Mesendoderm (in vitro differentiated cells): ENCODE measurements at regions not wholly inside any gene's neighbourhood (a gene's known extent, or its start where the extent isn't known, plus 50 kb on each side); places are given as distances from the start of the nearest gene placed in this dataset.
A peak's percentile ranks its signal among the peaks of the same experiment; 100 is the strongest.

Experiments used
- DNase-seq: peaks from one replicate; pipeline ENCODE4 v3.0.0; 2013
- H2AK5ac ChIP-seq: 2 replicates; pipeline ENCODE4 v1.6.1; 2013; ENCODE audit warnings: low read length, inconsistent platforms
- H2BK120ac ChIP-seq: 2 replicates; pipeline ENCODE4 v1.6.1; 2013; ENCODE audit warnings: low read depth, mild to moderate bottlenecking, low read length, moderate library complexity, mixed read lengths
- H2BK15ac ChIP-seq: replicated peaks from 2 replicates; pipeline ENCODE4 v1.6.1; 2013; ENCODE audit warnings: low read depth, mild to moderate bottlenecking, moderate library complexity
- H2BK5ac ChIP-seq: 2 replicates; pipeline ENCODE4 v1.6.1; 2013; ENCODE audit warnings: low read length, inconsistent platforms
- H3K18ac ChIP-seq: 2 replicates; pipeline ENCODE4 v1.6.1; 2013; ENCODE audit warnings: mild to moderate bottlenecking, low read length, mixed read lengths
- H3K23ac ChIP-seq: one replicate; pipeline ENCODE4 v1.6.1; 2013; ENCODE audit warnings: low read length
- H3K27ac ChIP-seq: 2 replicates; pipeline ENCODE4 v1.5.1; 2013; ENCODE audit warnings: low read depth, mild to moderate bottlenecking, inconsistent platforms, low read length, moderate library complexity
- H3K27me3 ChIP-seq: 2 replicates; pipeline ENCODE4 v1.6.1; 2013; ENCODE audit warnings: low read length, control low read depth, mild to moderate bottlenecking, inconsistent platforms; ENCODE audit not compliant: insufficient read depth, poor library complexity
- H3K36me3 ChIP-seq: 2 replicates; pipeline ENCODE4 v1.6.1; 2013; ENCODE audit warnings: low read length, inconsistent platforms; ENCODE audit not compliant: control insufficient read depth, insufficient read depth
- H3K4ac ChIP-seq: one replicate; pipeline ENCODE4 v1.6.1; 2013; ENCODE audit warnings: low read depth, mild to moderate bottlenecking, low read length, moderate library complexity
- H3K4me1 ChIP-seq: 2 replicates; pipeline ENCODE4 v1.6.1; 2013; ENCODE audit warnings: low read depth, low read length, inconsistent platforms; ENCODE audit not compliant: control insufficient read depth
- H3K4me2 ChIP-seq: 2 replicates; pipeline ENCODE4 v1.6.1; 2013; ENCODE audit warnings: low read length
- H3K4me3 ChIP-seq: 2 replicates; pipeline ENCODE4 v1.5.1; 2013; ENCODE audit warnings: mild to moderate bottlenecking, low read length
- H3K56ac ChIP-seq: one replicate; pipeline ENCODE4 v1.6.1; 2013; ENCODE audit warnings: low read length
- H3K79me1 ChIP-seq: 2 replicates; pipeline ENCODE4 v1.6.1; 2013; ENCODE audit warnings: low read length, inconsistent platforms
- H3K79me2 ChIP-seq: 2 replicates; pipeline ENCODE4 v1.6.1; 2013; ENCODE audit warnings: mild to moderate bottlenecking, low read length; ENCODE audit not compliant: control insufficient read depth, insufficient read depth
- H3K9ac ChIP-seq: 2 replicates; pipeline ENCODE4 v1.6.1; 2013; ENCODE audit warnings: low read length, inconsistent platforms
- H4K5ac ChIP-seq: one replicate; pipeline ENCODE4 v1.6.1; 2013; ENCODE audit warnings: low read length
- H4K8ac ChIP-seq: one replicate; pipeline ENCODE4 v1.6.1; 2013; ENCODE audit warnings: low read depth, mild to moderate bottlenecking, control low read depth, low read length, moderate library complexity
- whole genome bisulfite sequencing: extraction: QIAGEN DNeasy Blood & Tissue Kit; methylation state at CpG from one replicate; pipeline ENCODE4 v1.1.7; 2013; ENCODE audit warnings: low lambda C conversion rate, missing lambda C conversion rate; ENCODE audit not compliant: insufficient coverage; ENCODE audit errors: extremely low coverage; 5-methylcytosine and 5-hydroxymethylcytosine counted together

- WGBS, result no CpG with 5 or more reads among the region's 7 CpGs
- no peaks in the 10 kb centered on the region for H3K27me3 ChIP-seq
These were observed 459.7 kb downstream of the RAB28 start for GRCh38 chr4:13024147-13025105.

GRCh38 chr4:13007802-13008470 is 476.2 kb downstream of the RAB28 start:
- no peak overlapping the region for H4K8ac ChIP-seq
- no peak overlapping the region for H3K4me3 ChIP-seq
- H2BK15ac ChIP-seq, result no peak overlapping the region
- no peak overlapping the region for H2BK120ac ChIP-seq
- H3K4me1 ChIP-seq, result no peaks in the 10 kb centered on the region
- H4K5ac ChIP-seq, result no peak overlapping the region
- no peak overlapping the region for H3K4me2 ChIP-seq
- no peak overlapping the region for H3K27ac ChIP-seq
- no peak overlapping the region for H2BK5ac ChIP-seq
- no peak overlapping the region for H2AK5ac ChIP-seq
- H3K27me3 ChIP-seq, result no peaks in the 10 kb centered on the region
- H3K9ac ChIP-seq, result no peak overlapping the region
- no CpG with 5 or more reads among the region's 5 CpGs for WGBS
- no peak overlapping the region for H3K23ac ChIP-seq
- H3K4ac ChIP-seq, result no peak overlapping the region
- H3K56ac ChIP-seq, result no peak overlapping the region
- no peaks in the 10 kb centered on the region for H3K36me3 ChIP-seq
- H3K79me1 ChIP-seq, result no peaks in the 10 kb centered on the region
- H3K79me2 ChIP-seq, result no peaks in the 10 kb centered on the region
- no peak overlapping the region for H3K18ac ChIP-seq
- no peak for DNase-seq

More at GRCh38 chr4:13024147-13025105, 459.7 kb downstream of the RAB28 start:
- Histone ChIP-seq H4K8ac (no peak overlapping the region), H3K9ac (no peak overlapping the region), H2BK15ac (no peak overlapping the region), H3K23ac (no peak overlapping the region), H4K5ac (no peak overlapping the region), H2AK5ac (no peak overlapping the region), H3K79me1 (no peaks in the 10 kb centered on the region), H3K4me2 (no peak overlapping the region), H3K18ac (no peak overlapping the region), H2BK120ac (no peak overlapping the region), H3K56ac (no peak overlapping the region), H3K4me3 (no peak overlapping the region), H3K4me1 (no peaks in the 10 kb centered on the region), H3K4ac (no peak overlapping the region), H3K36me3 (no peaks in the 10 kb centered on the region), H3K79me2 (no peaks in the 10 kb centered on the region), H2BK5ac (no peak overlapping the region), H3K27ac (no peak overlapping the region)
- DNase-seq, result no peak

GRCh38 chr4:12993923-12994322 is 490.2 kb downstream of the RAB28 start:
- no peak overlapping the region for H2AK5ac ChIP-seq
- no peak overlapping the region for H3K4me2 ChIP-seq
- no peak overlapping the region for H3K9ac ChIP-seq
- no peaks in the 10 kb centered on the region for H3K27me3 ChIP-seq
- no peaks in the 10 kb centered on the region for H3K79me1 ChIP-seq
- H3K23ac ChIP-seq, result no peak overlapping the region
- H4K8ac ChIP-seq, result no peak overlapping the region
- 100% methylated on average over 2 of the region's 3 CpGs for WGBS
- H3K4me3 ChIP-seq, result no peak overlapping the region
- H3K18ac ChIP-seq, result no peak overlapping the region
- H2BK120ac ChIP-seq, result no peak overlapping the region
- no peak overlapping the region for H3K4ac ChIP-seq
- H3K79me2 ChIP-seq, result no peaks in the 10 kb centered on the region
- H3K36me3 ChIP-seq, result no peaks in the 10 kb centered on the region
- H3K27ac ChIP-seq, result no peak overlapping the region
- H2BK15ac ChIP-seq, result no peak overlapping the region
- no peak overlapping the region for H3K56ac ChIP-seq
- no peak for DNase-seq
- H3K4me1 ChIP-seq, result no peaks in the 10 kb centered on the region
- H4K5ac ChIP-seq, result no peak overlapping the region
- no peak overlapping the region for H2BK5ac ChIP-seq

GRCh38 chr4:12987284-12987683 is 496.9 kb downstream of the RAB28 start:
- H3K9ac ChIP-seq, result no peak overlapping the region
- peak; percentile 12 for DNase-seq
- no peaks in the 10 kb centered on the region for H3K79me2 ChIP-seq
- H3K18ac ChIP-seq, result no peak overlapping the region
- no peak overlapping the region for H2AK5ac ChIP-seq
- no peak overlapping the region for H2BK15ac ChIP-seq
- no peak overlapping the region for H3K23ac ChIP-seq
- no CpG with 5 or more reads among the region's 2 CpGs for WGBS
- H2BK120ac ChIP-seq, result no peak overlapping the region
- H3K27ac ChIP-seq, result no peak overlapping the region
- no peak overlapping the region for H2BK5ac ChIP-seq
- no peak overlapping the region for H3K4me3 ChIP-seq
- no peak overlapping the region for H4K5ac ChIP-seq
- no peaks in the 10 kb centered on the region for H3K36me3 ChIP-seq
- no peaks in the 10 kb centered on the region for H3K79me1 ChIP-seq
- no peaks in the 10 kb centered on the region for H3K27me3 ChIP-seq
- H4K8ac ChIP-seq, result no peak overlapping the region
- H3K4me2 ChIP-seq, result no peak overlapping the region
- no peak overlapping the region for H3K56ac ChIP-seq
- no peaks in the 10 kb centered on the region for H3K4me1 ChIP-seq
- no peak overlapping the region for H3K4ac ChIP-seq

- H3K79me2 ChIP-seq, result no peaks in the 10 kb centered on the region
- no peaks in the 10 kb centered on the region for H3K4me1 ChIP-seq
- no peak overlapping the region for H2BK5ac ChIP-seq
- H3K23ac ChIP-seq, result no peak overlapping the region
- no peak overlapping the region for H3K4me3 ChIP-seq
- H2AK5ac ChIP-seq, result no peak overlapping the region
- H2BK15ac ChIP-seq, result no peak overlapping the region
- H2BK120ac ChIP-seq, result no peak overlapping the region
- no peaks in the 10 kb centered on the region for H3K36me3 ChIP-seq
- no peak overlapping the region for H3K18ac ChIP-seq
- no peaks in the 10 kb centered on the region for H3K79me1 ChIP-seq
- no peak overlapping the region for H4K5ac ChIP-seq
- H3K4ac ChIP-seq, result no peak overlapping the region
- no CpG with 5 or more reads among the region's 11 CpGs for WGBS
- H3K4me2 ChIP-seq, result no peak overlapping the region
- no peak overlapping the region for H3K56ac ChIP-seq
- H3K9ac ChIP-seq, result no peak overlapping the region
- no peak overlapping the region for H3K27ac ChIP-seq
- no peak overlapping the region for H4K8ac ChIP-seq
- DNase-seq, result no peak
- no peaks in the 10 kb centered on the region for H3K27me3 ChIP-seq
These were observed 504.3 kb downstream of the RAB28 start for GRCh38 chr4:12979797-12980196.
